WTC11 (cell line): ENCODE measurements at regions not wholly inside any gene's neighbourhood (a gene's known extent, or its start where the extent isn't known, plus 50 kb on each side); places are given as distances from the start of the nearest gene placed in this dataset.
A peak's percentile ranks its signal among the peaks of the same experiment; 100 is the strongest.

Experiments
- ATAC-seq: fragments of 200-7000 bp; cut with Tn5 transposase; 2 replicates; pipeline ENCODE4 v1.10.0; 2021; ENCODE audit warnings: mild to moderate bottlenecking, moderate library complexity
- CTCF ChIA-PET: fragments of 300-600 bp; sonication (Branson Sonifier 250); formaldehyde crosslinking; loops from one replicate; lab custom pipeline; 2021; ENCODE audit warnings: antibody characterized with exemption; lab: Charles Lee
- POLR2A ChIA-PET: fragments of 350-600 bp; sonication (Branson Sonifier 250); formaldehyde crosslinking; loops from one replicate; lab custom pipeline; 2021; ENCODE audit warnings: antibody characterized with exemption; lab: Charles Lee
- DNase-seq: peaks from one replicate; pipeline ENCODE4 v3.0.0; 2021; ENCODE audit warnings: low spot score
- H3K27ac Mint-ChIP-seq: 2 replicates; pipeline ENCODE4 v1.8.0; 2021; ENCODE audit warnings: mixed read lengths
- H3K27me3 Mint-ChIP-seq: 2 replicates; pipeline ENCODE4 v1.8.0; 2021; ENCODE audit warnings: low read depth, mild to moderate bottlenecking, moderate library complexity, mixed read lengths
- H3K36me3 Mint-ChIP-seq: 2 replicates; pipeline ENCODE4 v1.8.0; 2021; ENCODE audit warnings: mixed read lengths
- H3K4me1 Mint-ChIP-seq: 2 replicates; pipeline ENCODE4 v1.8.0; 2022; ENCODE audit warnings: mixed read lengths
- H3K4me3 Mint-ChIP-seq: 2 replicates; pipeline ENCODE4 v1.8.0; 2021; ENCODE audit warnings: mild to moderate bottlenecking, moderate library complexity, mixed read lengths
- H3K9me3 Mint-ChIP-seq: 2 replicates; pipeline ENCODE4 v1.8.0; 2021; ENCODE audit warnings: mixed read lengths
- CBFB ChIP-seq: sonication (generic); formaldehyde crosslinking; IDR thresholded peaks from 2 replicates; pipeline ENCODE4 v1.8.1; 2022; ENCODE audit warnings: mild to moderate bottlenecking, low read depth, missing genetic modification reagents
- CREB1 ChIP-seq: sonication (generic); formaldehyde crosslinking; IDR thresholded peaks from 2 replicates; pipeline ENCODE4 v1.8.0; 2023; ENCODE audit warnings: mild to moderate bottlenecking, missing genetic modification reagents
- FOXJ3 ChIP-seq: sonication (generic); formaldehyde crosslinking; IDR thresholded peaks from 2 replicates; pipeline ENCODE4 v1.9.0; 2021; ENCODE audit warnings: missing genetic modification reagents, mild to moderate bottlenecking, borderline replicate concordance
- MYBL2 ChIP-seq: sonication (generic); formaldehyde crosslinking; IDR thresholded peaks from 2 replicates; pipeline ENCODE4 v1.8.1; 2023; ENCODE audit warnings: mild to moderate bottlenecking, moderate library complexity, missing genetic modification reagents
- OVOL2 ChIP-seq: fragments of 250-450 bp; sonication (Bioruptor Pico); IDR thresholded peaks from 2 replicates; pipeline ENCODE4 v1.9.0; 2021; ENCODE audit warnings: mild to moderate bottlenecking, borderline replicate concordance
- PRRX2 ChIP-seq: fragments of 250-450 bp; sonication (Bioruptor Pico); IDR thresholded peaks from 2 replicates; pipeline ENCODE4 v1.8.0; 2021; ENCODE audit warnings: mild to moderate bottlenecking
- RELA ChIP-seq: sonication (generic); formaldehyde crosslinking; IDR thresholded peaks from 2 replicates; pipeline ENCODE4 v1.8.1; 2022; ENCODE audit warnings: missing genetic modification reagents, mild to moderate bottlenecking, borderline replicate concordance
- SMAD3 ChIP-seq: sonication (generic); formaldehyde crosslinking; IDR thresholded peaks from 2 replicates; pipeline ENCODE4 v1.8.0; 2022; ENCODE audit warnings: missing genetic modification reagents, mild to moderate bottlenecking, borderline replicate concordance
- ZBTB21 ChIP-seq: sonication (generic); formaldehyde crosslinking; IDR thresholded peaks from 2 replicates; pipeline ENCODE4 v1.8.1; 2023; ENCODE audit warnings: mild to moderate bottlenecking, missing genetic modification reagents, borderline replicate concordance
- ZNF138 ChIP-seq: sonication (generic); formaldehyde crosslinking; conservative IDR thresholded peaks from 2 replicates; pipeline ENCODE4 v1.8.1; 2022; ENCODE audit warnings: mild to moderate bottlenecking, moderate library complexity, missing genetic modification reagents
- ZNF423 ChIP-seq: fragments of 250-450 bp; sonication (Bioruptor Pico); IDR thresholded peaks from 2 replicates; pipeline ENCODE4 v2.1.2; 2022; ENCODE audit warnings: mild to moderate bottlenecking, moderate library complexity
- TF ChIP-seq, protein P1 (sequence below): sonication (generic); formaldehyde crosslinking; IDR thresholded peaks from 2 replicates; pipeline ENCODE4 v1.8.1; 2022; ENCODE audit warnings: low read depth, missing genetic modification reagents, borderline replicate concordance
- TF ChIP-seq, protein P2 (sequence below): fragments of 250-450 bp; sonication (Bioruptor Pico); IDR thresholded peaks from 2 replicates; pipeline ENCODE4 v1.9.0; 2021; ENCODE audit warnings: moderate library complexity, mild to moderate bottlenecking, inconsistent platforms, borderline replicate concordance
- TF ChIP-seq, protein P3 (sequence below): sonication (generic); formaldehyde crosslinking; conservative IDR thresholded peaks from 2 replicates; pipeline ENCODE4 v1.8.1; 2022; ENCODE audit warnings: mild to moderate bottlenecking, missing genetic modification reagents
- TF ChIP-seq, protein P4 (sequence below): sonication (generic); formaldehyde crosslinking; IDR thresholded peaks from 2 replicates; pipeline ENCODE4 v1.8.0; 2022; ENCODE audit warnings: mild to moderate bottlenecking, missing genetic modification reagents
- TF ChIP-seq, protein P5 (sequence below): sonication (generic); formaldehyde crosslinking; IDR thresholded peaks from 2 replicates; pipeline ENCODE4 v1.8.0; 2022; ENCODE audit warnings: mild to moderate bottlenecking, missing genetic modification reagents
- TF ChIP-seq, protein P6 (sequence below): fragments of 200-600 bp; IDR thresholded peaks from 2 replicates; pipeline ENCODE4 v1.8.0; 2022; ENCODE audit warnings: antibody characterized with exemption
- TF ChIP-seq, protein P7 (sequence below): sonication (generic); formaldehyde crosslinking; IDR thresholded peaks from 2 replicates; pipeline ENCODE4 v1.8.1; 2023; ENCODE audit warnings: mild to moderate bottlenecking, missing genetic modification reagents, moderate library complexity

DNA sequence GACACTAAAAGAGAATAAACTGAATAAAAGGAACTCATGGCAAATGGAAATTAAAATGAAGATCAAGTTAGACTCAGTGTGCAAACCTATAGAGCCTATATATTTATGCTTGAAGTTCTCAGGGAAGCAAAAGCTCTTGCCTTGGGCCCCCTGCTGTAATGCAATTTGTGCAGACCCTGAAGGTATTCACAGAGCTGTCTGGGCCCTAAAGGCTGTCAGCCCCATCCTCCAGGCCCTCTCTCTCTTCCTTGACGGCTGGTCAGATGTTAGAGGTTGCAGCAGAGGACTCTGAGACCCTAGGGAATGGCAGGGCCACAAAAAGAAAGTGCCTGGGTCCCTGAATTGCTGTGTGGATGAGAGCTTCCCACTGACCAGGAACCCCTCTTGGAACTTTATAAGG is 283.9 kb upstream of the TUT7 start:
- ChIA-PET POLR2A (interaction anchor here (0.6 kb wide), 1 partner anchor 122 kb away, joined by 3 read pairs; no protein-coding TSS in a partner anchor), CTCF (interaction anchor here (0.7 to 2.3 kb wide), 30 partner anchors 10 to 1098 kb away, joined by 3 to 31 read pairs (median 4); partner anchors contain the start of gene GAS1)
- Mint-ChIP-seq H3K27ac (no peak overlapping the region), H3K27me3 (no peaks in the 10 kb centered on the region; the same call in 1 of the 2 replicates), H3K9me3 (peaks cover 12% of the 10 kb centered on the region), H3K4me3 (no peak overlapping the region), H3K4me1 (peaks cover 11% of the 10 kb centered on the region), H3K36me3 (no peaks in the 10 kb centered on the region)
- TF ChIP-seq, protein P1, sequence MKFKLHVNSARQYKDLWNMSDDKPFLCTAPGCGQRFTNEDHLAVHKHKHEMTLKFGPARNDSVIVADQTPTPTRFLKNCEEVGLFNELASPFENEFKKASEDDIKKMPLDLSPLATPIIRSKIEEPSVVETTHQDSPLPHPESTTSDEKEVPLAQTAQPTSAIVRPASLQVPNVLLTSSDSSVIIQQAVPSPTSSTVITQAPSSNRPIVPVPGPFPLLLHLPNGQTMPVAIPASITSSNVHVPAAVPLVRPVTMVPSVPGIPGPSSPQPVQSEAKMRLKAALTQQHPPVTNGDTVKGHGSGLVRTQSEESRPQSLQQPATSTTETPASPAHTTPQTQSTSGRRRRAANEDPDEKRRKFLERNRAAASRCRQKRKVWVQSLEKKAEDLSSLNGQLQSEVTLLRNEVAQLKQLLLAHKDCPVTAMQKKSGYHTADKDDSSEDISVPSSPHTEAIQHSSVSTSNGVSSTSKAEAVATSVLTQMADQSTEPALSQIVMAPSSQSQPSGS = no peak
- TF ChIP-seq, protein P2, sequence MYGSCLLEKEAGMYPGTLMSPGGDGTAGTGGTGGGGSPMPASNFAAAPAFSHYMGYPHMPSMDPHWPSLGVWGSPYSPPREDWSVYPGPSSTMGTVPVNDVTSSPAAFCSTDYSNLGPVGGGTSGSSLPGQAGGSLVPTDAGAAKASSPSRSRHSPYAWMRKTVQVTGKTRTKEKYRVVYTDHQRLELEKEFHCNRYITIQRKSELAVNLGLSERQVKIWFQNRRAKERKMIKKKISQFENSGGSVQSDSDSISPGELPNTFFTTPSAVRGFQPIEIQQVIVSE (CRISPR knock-in tag) = no peak
- TF ChIP-seq RELA = no peak
- no peak for TF ChIP-seq CREB1 (CRISPR knock-in tag)
- no peak for TF ChIP-seq FOXJ3 (CRISPR knock-in tag)
- TF ChIP-seq SMAD3 (CRISPR knock-in tag) = no peak
- TF ChIP-seq, protein P3, sequence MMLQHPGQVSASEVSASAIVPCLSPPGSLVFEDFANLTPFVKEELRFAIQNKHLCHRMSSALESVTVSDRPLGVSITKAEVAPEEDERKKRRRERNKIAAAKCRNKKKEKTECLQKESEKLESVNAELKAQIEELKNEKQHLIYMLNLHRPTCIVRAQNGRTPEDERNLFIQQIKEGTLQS (CRISPR knock-in tag) = no peak
- no peak for TF ChIP-seq ZNF138 (CRISPR knock-in tag)
- TF ChIP-seq, protein P4, sequence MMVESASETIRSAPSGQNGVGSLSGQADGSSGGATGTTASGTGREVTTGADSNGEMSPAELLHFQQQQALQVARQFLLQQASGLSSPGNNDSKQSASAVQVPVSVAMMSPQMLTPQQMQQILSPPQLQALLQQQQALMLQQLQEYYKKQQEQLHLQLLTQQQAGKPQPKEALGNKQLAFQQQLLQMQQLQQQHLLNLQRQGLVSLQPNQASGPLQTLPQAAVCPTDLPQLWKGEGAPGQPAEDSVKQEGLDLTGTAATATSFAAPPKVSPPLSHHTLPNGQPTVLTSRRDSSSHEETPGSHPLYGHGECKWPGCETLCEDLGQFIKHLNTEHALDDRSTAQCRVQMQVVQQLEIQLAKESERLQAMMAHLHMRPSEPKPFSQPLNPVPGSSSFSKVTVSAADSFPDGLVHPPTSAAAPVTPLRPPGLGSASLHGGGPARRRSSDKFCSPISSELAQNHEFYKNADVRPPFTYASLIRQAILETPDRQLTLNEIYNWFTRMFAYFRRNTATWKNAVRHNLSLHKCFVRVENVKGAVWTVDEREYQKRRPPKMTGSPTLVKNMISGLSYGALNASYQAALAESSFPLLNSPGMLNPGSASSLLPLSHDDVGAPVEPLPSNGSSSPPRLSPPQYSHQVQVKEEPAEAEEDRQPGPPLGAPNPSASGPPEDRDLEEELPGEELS (CRISPR knock-in tag) = no peak
- TF ChIP-seq ZNF423 (CRISPR knock-in tag) = no peak
- no peak for TF ChIP-seq CBFB (CRISPR knock-in tag)
- ATAC-seq (no peak; the same call in 1 of the 2 replicates), DNase-seq (no peak)

DNA sequence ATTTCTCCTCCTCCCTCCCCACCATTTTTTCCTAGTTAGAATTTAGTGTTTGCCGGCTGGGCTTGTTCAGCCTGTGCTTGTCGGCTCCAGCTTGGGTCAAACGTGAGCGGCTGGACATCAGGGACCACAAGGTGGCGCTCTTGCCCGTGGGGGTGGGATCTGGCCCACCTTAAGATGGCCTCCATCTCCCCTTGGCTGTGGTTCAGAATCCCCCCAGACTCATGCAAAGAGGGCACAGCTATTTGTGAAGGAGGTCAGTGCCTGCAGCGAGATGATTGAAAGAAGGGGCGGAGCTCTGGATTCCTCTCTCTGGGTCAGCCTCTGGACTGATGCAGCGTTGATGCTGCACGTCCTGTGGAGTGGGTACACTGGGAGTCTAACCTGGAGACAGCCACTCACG is 283.3 kb upstream of the TUT7 start:
- peak; percentile 91 for ATAC-seq
- no peaks in the 10 kb centered on the region for H3K36me3 Mint-ChIP-seq
- H3K9me3 Mint-ChIP-seq = peaks cover 12% of the 10 kb centered on the region
- ChIA-PET POLR2A (no interaction called here), CTCF (interaction anchor here (0.6 to 2.3 kb wide), 39 partner anchors 9 to 1099 kb away, joined by 3 to 31 read pairs (median 4); partner anchors contain the start of gene GAS1)
- DNase-seq = peak; percentile 86
- peaks cover 11% of the 10 kb centered on the region for H3K4me1 Mint-ChIP-seq
- TF ChIP-seq OVOL2 (CRISPR knock-in tag) (no peak), PRRX2 (CRISPR knock-in tag) (no peak), ZBTB21 (CRISPR knock-in tag) (peak; percentile 69), MYBL2 (CRISPR knock-in tag) (no peak)
- TF ChIP-seq, protein P5, sequence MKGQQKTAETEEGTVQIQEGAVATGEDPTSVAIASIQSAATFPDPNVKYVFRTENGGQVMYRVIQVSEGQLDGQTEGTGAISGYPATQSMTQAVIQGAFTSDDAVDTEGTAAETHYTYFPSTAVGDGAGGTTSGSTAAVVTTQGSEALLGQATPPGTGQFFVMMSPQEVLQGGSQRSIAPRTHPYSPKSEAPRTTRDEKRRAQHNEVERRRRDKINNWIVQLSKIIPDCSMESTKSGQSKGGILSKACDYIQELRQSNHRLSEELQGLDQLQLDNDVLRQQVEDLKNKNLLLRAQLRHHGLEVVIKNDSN (CRISPR knock-in tag) = no peak
- TF ChIP-seq, protein P4 (CRISPR knock-in tag) = no peak
- TF ChIP-seq, protein P6, sequence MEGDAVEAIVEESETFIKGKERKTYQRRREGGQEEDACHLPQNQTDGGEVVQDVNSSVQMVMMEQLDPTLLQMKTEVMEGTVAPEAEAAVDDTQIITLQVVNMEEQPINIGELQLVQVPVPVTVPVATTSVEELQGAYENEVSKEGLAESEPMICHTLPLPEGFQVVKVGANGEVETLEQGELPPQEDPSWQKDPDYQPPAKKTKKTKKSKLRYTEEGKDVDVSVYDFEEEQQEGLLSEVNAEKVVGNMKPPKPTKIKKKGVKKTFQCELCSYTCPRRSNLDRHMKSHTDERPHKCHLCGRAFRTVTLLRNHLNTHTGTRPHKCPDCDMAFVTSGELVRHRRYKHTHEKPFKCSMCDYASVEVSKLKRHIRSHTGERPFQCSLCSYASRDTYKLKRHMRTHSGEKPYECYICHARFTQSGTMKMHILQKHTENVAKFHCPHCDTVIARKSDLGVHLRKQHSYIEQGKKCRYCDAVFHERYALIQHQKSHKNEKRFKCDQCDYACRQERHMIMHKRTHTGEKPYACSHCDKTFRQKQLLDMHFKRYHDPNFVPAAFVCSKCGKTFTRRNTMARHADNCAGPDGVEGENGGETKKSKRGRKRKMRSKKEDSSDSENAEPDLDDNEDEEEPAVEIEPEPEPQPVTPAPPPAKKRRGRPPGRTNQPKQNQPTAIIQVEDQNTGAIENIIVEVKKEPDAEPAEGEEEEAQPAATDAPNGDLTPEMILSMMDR = peak; percentile 85
- TF ChIP-seq, protein P7, sequence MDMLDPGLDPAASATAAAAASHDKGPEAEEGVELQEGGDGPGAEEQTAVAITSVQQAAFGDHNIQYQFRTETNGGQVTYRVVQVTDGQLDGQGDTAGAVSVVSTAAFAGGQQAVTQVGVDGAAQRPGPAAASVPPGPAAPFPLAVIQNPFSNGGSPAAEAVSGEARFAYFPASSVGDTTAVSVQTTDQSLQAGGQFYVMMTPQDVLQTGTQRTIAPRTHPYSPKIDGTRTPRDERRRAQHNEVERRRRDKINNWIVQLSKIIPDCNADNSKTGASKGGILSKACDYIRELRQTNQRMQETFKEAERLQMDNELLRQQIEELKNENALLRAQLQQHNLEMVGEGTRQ (CRISPR knock-in tag) = 0 out of 2 replicates have a peak, but pooled peaks have one; percentile 14
- no peak overlapping the region for H3K4me3 Mint-ChIP-seq
- no peaks in the 10 kb centered on the region; the same call in 1 of the 2 replicates for H3K27me3 Mint-ChIP-seq
- no peak overlapping the region for H3K27ac Mint-ChIP-seq
